DMS 273 treated with DMSO at 0.1 percent for 48 hours (cell line): ENCODE measurements at regions not wholly inside any gene's neighbourhood (a gene's known extent, or its start where the extent isn't known, plus 50 kb on each side); places are given as distances from the start of the nearest gene placed in this dataset.
"Not testable (repeated sequence)": the region's sequence is repeated elsewhere in the genome, so short reads cannot be mapped to it uniquely, and the experiment has no call there.

ENCODE experiments used
- DNase-seq: peaks from one replicate; lab custom pipeline; 2025; lab: John Stamatoyannopoulos, UW

GRCh38 chr3:154668187-154668586, 238.2 kb upstream of the GPR149 start:
- DNase-seq: no peak

DNA sequence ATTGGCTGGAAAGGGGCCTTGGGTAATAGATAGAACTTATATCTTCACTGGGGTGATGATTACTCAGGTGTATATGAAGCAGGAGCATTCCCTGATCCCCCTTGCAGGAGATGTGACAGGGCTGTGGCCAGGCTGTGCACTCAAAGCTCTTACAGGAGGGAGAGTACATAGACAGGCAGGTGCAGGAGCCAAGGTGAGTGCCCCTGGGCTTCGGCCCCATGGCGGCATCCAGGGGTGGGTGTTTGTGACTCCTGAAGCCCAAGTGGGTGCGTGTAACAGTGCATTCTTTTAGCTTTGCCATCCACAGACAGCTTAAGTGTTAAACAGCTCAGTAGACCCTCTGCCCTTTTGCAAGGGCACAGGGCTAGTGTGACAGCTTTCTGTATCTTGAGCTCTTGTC, 236.6 kb upstream of the GPR149 start:
- no peak for DNase-seq

DNA sequence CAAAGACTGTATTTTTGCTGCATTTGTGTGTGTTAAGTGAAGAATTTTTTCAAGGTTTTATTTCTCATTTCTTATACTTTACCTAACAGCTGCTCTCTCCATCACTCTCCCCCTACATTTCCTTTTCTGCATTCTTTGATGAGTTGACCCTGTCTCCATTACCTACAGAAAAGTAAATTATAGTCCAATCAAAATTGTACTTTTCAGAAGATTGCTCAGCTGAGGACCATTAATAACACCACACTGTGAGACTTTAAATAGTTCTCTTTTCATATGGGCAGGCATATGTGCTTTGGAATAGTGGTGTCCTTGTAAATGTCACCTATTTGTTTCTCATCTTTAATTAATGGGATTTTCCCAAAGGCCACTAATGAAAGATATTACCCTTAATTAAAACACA, 234.7 kb upstream of the GPR149 start:
- DNase-seq: no peak

DNA sequence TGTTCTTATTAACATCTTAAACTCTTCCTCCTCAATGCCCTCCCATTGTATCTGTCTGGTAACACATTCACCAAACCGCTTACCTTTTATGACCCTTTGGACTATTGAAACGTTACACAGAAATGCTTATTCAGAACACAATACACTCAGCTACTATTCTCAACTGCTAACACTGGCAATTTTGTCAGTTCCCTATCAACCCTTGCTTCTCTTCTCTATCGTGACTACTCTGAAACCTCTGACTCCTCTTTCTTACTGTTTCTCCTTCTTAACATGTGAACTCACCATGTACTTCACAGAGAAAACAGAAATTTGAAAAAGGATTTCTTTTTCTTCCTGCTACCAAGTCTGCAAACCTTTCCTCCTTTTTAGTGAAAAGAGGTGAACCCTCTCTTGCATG, 232.9 kb upstream of the GPR149 start:
- no peak for DNase-seq

DNA sequence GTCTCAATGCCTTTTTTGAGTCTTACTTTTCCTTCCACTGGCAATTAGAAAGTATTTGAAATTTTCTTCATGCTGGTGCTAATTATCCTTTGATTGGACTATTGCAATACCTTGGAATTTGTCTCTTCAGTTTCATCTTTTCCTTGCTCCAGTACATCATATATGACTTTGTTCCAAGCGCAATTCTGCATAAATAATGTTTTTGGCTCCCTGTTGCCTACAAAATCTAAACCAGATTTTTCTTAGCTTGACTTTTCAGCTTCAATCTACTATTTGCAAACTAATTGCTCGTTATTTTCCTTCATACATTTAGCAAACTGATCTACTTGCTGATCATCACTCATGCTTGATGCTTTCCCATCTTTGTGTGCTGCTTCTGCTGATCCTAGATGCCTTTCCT, 230.8 kb upstream of the GPR149 start:
- DNase-seq: no peak

DNA sequence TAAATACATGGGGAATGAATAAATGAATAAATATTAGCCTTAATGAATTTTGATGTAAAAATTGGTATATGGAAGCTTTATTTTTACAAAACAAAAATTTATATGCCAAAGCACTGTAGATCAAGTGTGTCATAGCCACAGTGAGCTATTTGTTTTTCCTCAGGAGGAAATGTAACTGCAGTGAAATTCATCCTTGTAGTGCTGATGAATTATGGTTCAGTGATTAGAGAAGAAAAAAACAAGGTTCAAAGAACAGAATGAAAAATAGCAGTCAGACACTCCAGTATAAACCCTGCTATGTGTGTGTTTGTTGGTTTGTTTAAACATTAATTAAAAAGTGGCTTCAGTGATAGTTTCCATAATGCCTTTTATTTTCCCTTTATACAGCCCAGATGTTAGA, 228.0 kb upstream of the GPR149 start:
- DNase-seq: no peak

GRCh38 chr3:154657218-154657617, 227.2 kb upstream of the GPR149 start:
- DNase-seq: no peak

- DNase-seq: no peak
Measured at GRCh38 chr3:154656486-154656885, 226.5 kb upstream of the GPR149 start.

GRCh38 chr3:154642145-154642544, 212.2 kb upstream of the GPR149 start:
- DNase-seq: no peak

DNA sequence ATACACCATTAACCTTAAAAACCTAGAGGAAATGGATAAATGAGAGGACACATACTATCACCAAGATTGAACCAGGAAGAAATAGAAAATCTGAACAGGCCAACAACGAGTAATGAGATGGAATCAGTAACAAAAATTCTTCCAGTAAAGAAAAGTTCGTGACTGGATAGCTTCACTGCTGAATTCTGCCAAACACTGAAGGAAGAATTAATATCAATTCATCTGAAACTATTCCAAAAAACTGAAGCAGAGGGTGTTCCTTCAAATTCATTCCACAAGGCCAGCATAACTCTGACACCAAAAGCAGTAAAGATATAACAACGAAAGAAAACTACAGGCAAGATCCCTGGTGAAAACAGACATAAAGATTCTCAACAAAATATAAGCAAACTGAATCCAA, 195.8 kb upstream of the GPR149 start:
- no peak for DNase-seq

DNA sequence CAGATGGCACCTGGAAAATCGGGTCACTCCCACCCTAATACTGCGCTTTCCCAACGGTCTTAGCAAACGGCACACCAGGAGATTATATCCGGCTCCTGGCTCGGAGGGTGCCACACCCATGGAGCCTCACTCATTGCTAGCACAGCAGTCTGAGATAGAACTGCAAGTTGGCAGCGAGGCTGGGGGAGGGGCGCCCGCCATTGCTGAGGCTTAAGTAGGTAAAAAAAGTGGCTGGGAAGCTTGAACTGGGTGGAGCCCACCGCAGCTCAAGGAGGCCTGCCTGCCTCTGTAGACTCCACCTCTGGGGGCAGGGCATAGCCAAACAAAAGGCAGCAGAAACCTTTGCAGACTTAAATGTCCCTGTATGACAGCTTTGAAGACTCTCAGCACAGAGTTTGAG, 189.6 kb upstream of the GPR149 start:
- DNase-seq: not testable (repeated sequence)

GRCh38 chr3:154616298-154616697, 186.3 kb upstream of the GPR149 start:
- no peak for DNase-seq

DNA sequence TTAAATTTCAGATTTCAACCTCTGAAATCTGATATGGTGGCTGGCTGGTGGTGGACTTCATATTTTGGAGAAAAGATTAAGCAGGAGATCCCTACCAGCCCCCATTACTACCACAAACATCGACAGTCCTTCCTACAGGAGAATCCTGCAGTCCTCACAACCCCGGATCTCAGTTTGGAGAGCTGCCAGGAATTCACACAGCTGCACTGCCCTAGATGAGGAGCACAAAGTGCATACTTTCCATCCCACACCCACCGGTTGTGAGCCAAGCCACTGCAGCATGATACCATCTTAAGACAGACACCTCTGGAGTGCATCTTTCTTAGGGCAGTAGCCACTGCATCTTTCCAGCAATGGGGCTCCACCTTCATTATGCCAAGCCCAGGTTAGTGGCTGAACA, 185.5 kb upstream of the GPR149 start:
- DNase-seq: no peak

GRCh38 chr3:154614601-154615000, 184.6 kb upstream of the GPR149 start:
- DNase-seq: no peak

DNA sequence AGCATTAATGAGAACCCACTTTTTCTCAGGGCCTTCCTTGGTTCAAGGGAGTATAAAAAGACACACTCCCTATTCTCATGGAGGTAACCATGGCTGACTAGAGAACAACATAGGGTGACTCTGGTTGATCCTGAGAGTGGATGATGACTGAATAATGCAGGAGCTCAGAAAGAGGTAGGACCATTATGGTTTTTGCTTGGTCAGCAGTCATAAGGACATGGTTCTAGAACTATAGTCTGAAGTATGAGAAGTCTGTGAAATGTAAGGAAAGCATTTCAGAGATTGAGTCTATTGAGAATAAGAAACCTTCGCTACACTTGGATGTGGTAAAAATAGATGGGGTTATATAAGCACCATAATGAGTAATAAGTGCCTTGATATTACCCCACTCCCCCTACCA, 184.1 kb upstream of the GPR149 start:
- DNase-seq: no peak

DNA sequence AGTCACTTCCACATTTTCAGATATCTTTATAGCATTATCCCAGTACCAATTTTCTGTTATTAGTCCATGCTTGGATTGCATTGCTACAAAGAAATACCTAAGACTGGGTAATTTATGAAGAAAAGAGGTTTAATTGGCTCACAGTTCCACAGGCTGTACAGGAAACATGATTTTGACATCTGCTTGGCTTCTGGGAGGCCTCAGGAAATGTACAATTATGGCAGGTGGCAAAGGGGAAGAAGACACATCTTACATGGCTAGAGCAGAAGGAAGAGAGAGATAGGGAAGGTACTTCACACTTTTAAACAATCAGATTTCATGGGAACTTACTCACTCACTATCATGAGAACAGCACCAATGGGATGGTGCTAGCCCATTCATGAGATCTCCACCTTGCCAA, 172.3 kb upstream of the GPR149 start:
- DNase-seq: no peak

DNA sequence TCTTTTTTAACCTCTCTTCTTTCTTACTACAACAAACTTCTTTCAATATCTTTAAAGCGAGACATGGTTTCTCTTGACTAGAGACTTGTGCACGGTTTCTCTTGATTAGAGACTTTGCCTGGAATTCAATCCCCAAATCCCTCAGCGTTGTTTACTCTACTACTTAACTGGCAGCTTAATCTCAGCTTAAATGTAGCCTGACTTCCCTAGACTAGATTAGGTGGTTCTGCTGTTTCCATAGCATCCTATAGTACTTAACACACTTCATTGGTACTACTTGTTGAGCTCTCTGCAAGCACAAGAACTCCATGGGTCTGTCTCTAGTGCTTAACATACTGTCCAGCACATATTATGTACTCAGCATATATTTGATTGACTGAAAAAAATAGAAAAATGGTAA, 168.2 kb upstream of the GPR149 start:
- DNase-seq: no peak

DNA sequence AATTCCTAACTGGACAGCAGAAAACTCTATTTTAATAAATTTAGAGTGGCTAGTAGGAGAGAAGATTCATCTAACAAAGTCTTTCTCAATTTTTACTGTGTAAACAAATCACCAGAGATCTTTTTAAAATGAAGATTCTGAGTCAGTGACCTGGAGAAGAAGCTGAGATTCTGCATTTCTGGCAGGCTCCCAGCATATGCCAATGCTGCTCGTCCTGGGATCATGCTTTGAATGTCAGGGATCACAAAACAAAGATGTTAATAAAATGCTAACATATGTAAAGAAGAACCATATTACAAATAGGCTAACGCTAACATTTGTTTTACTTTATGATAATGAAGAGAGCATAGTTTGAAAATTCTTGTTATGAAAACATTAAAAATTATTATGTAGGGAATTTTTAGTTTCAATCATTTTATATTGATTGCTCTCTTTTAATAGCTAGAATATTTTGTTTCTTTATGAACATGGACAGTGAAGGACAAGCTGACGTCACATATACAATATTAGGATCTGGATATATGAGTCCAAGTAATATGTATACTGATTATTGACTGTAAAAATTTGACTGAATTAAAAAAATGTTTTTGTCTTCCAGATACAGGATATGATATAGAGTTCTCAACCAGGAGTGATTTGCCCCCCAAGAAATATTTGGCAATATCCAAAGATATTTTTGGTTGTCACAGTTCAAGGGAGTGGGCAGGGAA, 160.8 kb upstream of the GPR149 start:
- no peak for DNase-seq

- no peak for DNase-seq
Measured at GRCh38 chr3:154588831-154589230, 158.8 kb upstream of the GPR149 start.

DNA sequence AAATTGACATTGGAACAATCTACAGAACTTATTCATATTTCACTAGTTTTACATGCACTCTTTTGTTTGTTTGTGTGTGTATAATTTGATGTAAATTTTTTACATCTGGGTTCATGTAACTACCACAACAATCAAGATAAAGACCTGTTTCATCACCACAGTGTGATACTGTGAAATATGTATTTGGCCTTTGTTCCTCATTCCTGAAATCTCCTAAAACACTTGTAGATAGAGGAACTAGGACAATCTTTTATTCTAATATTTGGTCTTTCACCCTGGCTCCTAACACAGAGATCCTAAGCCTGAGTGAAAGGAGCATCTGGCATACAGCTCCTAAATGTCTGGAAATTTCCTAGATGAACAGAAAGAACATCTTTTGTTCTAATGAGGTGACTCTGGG, 155.0 kb upstream of the GPR149 start:
- DNase-seq: no peak

DNA sequence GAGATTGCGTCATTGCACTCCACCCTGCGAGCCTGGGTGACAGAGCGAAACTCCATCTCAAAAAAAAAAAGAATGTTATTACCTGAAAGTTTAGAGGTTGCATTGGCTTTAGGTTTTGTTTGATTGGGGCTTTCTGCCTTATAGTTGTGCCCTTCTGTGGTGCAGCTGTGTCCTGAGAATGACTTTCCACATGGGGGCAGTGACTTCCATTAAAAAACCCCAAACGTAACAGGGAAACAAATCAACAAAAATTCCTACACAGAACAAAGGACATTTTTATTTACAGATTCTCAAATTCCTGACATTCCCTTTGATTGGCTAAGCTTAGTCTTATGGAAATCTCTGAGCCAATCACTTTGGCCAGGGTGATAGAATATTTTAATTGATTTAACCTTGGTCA, 154.1 kb upstream of the GPR149 start:
- no peak for DNase-seq

DNA sequence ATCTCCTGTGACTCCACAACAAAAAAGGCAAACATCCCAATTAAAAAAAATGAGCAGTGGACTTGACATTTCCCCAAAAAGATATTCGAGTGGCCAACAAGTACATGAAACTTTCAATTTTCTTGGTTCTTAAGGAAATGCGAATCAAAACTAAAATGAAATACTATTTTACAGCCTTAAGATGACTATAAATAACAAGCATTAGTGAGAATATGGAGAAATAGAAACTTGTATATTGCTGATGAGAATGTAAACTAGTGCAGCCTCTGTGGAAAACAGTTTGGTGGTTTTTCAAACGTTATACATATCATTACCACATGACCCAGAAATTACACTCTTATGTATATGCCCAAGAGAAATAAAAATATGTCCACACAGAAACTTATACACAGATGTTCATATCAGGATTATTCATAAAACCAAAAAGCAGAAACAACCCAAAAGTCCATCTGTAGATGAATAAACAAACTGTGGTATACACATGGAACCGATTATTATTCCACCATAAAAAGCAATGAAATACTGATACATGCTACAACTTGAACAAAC, 153.2 kb upstream of the GPR149 start:
- no peak for DNase-seq

DNA sequence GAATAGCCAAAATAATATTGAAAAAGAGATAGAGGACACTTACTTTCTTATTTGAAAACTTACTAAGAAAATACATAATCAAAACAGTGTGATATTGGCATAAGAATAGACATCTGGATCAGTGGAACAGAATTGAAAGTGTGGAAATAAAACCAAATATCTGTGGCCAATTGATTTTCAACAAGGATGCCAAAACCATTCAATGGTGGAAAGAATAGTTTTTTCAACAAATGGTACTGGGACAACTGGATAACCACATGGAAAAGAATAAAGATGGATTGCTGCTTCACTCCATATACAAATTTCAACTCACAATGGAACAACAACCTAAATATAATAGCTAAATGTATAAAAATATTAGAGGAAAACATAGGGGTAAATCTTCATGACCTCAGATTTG, 152.5 kb upstream of the GPR149 start:
- DNase-seq: no peak

DNA sequence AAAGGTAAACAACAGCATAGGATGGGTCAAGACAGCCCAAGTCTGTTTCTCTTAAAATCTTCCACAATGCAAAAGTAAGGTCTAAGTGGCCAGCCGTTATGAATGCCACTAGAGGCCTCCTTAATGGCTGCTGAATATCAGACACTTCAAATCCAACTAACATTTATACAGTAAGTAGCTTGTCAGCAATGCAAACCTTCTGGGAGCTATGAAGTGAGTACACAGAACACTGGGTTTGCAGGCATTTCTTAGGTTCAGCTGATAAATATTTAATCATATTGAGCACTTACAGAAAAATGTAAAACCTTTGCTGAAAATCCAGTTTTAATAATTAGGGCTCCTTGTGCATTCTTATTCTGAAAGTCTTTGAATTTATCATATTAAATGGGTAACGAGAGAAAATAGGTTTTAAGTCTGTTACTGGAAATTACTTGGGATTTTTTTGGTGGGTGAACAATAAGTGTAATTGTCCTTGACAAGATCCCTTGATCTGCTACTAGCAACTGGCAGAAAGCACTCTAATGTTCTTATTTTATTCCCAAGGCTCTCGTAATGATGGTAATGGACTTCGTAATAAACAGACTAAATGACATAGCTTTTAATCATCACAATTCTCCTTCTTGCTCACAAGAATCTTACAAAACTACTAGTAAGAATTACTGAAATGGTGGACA, 141.7 kb upstream of the GPR149 start:
- no peak for DNase-seq
